ENCODE measurements at regions not wholly inside any gene's neighbourhood (a gene's known extent, or its start where the extent isn't known, plus 50 kb on each side); places are given as distances from the start of the nearest gene placed in this dataset.

DNA sequence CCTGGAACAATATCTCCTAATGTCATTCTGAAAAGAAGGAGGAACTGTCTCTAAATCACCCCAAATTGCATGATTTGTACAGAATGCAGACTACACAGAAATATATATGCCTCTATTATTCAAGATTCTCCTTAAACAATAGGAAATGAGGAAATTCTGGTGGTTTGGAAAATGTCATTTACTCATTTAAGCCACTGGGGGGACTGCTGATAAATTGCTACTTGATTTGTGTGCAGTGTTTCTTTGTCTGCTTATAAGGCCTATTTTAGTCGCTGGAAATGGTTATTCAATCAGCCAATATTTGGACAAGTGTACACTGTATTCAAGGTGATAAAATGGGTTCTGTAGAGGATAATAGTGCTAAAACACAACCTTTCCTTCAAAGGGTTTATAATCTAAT is 801.9 kb upstream of the CELF4 start:
- TF ChIP-seq, protein P1, sequence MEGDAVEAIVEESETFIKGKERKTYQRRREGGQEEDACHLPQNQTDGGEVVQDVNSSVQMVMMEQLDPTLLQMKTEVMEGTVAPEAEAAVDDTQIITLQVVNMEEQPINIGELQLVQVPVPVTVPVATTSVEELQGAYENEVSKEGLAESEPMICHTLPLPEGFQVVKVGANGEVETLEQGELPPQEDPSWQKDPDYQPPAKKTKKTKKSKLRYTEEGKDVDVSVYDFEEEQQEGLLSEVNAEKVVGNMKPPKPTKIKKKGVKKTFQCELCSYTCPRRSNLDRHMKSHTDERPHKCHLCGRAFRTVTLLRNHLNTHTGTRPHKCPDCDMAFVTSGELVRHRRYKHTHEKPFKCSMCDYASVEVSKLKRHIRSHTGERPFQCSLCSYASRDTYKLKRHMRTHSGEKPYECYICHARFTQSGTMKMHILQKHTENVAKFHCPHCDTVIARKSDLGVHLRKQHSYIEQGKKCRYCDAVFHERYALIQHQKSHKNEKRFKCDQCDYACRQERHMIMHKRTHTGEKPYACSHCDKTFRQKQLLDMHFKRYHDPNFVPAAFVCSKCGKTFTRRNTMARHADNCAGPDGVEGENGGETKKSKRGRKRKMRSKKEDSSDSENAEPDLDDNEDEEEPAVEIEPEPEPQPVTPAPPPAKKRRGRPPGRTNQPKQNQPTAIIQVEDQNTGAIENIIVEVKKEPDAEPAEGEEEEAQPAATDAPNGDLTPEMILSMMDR (IDR thresholded peaks at IDR 0.05; ENCODE audit: low read length), result no peak; the same call in 1 of the 2 replicates
- no peak for TF ChIP-seq EZH2 (IDR thresholded peaks at IDR 0.05; ENCODE audit: borderline replicate concordance, low read length)
